HepG2 (cell line): ENCODE measurements at regions not wholly inside any gene's neighbourhood (a gene's known extent, or its start where the extent isn't known, plus 50 kb on each side); places are given as distances from the start of the nearest gene placed in this dataset.
A peak's percentile ranks its signal among the peaks of the same experiment; 100 is the strongest.

Experiments
- AFF4 ChIP-seq: sonication (generic); formaldehyde crosslinking; IDR thresholded peaks from 2 replicates; pipeline ENCODE4 v1.4.0; 2020; ENCODE audit warnings: missing genetic modification reagents
- CC2D1A ChIP-seq: sonication (generic); formaldehyde crosslinking; IDR thresholded peaks from 2 replicates; pipeline ENCODE4 v1.8.1; 2023; ENCODE audit warnings: mild to moderate bottlenecking, missing genetic modification reagents
- CCAR2 ChIP-seq: fragments of 200-400 bp; formaldehyde crosslinking; optimal IDR thresholded peaks from 2 replicates; pipeline ENCODE3; 2018; ENCODE audit warnings: low read depth, mild to moderate bottlenecking, low read length, moderate library complexity
- GATAD1 ChIP-seq: IDR thresholded peaks from 2 replicates; pipeline ENCODE4 v1.6.1; 2016; ENCODE audit warnings: missing genetic modification reagents, missing compliant biosample characterization
- JUN ChIP-seq: sonication (generic); formaldehyde crosslinking; IDR thresholded peaks from 2 replicates; pipeline ENCODE4 v1.4.0; 2020; ENCODE audit warnings: mild to moderate bottlenecking, missing genetic modification reagents
- JUND ChIP-seq: sonication (generic); formaldehyde crosslinking; IDR thresholded peaks from 2 replicates; pipeline ENCODE4 v1.8.0; 2022; ENCODE audit warnings: mild to moderate bottlenecking, missing genetic modification reagents
- LBX2 ChIP-seq: sonication (generic); formaldehyde crosslinking; IDR thresholded peaks from 2 replicates; pipeline ENCODE4 v1.5.0; 2020; ENCODE audit warnings: missing genetic modification reagents, mild to moderate bottlenecking, borderline replicate concordance
- MAFF ChIP-seq: IDR thresholded peaks from 2 replicates; pipeline ENCODE4 v1.6.1; 2011; ENCODE audit warnings: low read depth, low read length, improper control_type of control experiment
- MAFK ChIP-seq, 2 experiments: IDR thresholded peaks in 1 of 2; conservative IDR thresholded peaks in 1 of 2; 2 replicates each; pipeline ENCODE4 v1.6.1; 2011; ENCODE audit warnings: improper control_type of control experiment in 2 of 2, low read length in 2 of 2
- MAX ChIP-seq: IDR thresholded peaks from 2 replicates; pipeline ENCODE4 v1.6.1; 2012; ENCODE audit warnings: inconsistent platforms
- MTA3 ChIP-seq: sonication (generic); formaldehyde crosslinking; IDR thresholded peaks from 2 replicates; pipeline ENCODE4 v1.4.0; 2020; ENCODE audit warnings: missing genetic modification reagents
- NR2F2 ChIP-seq: IDR thresholded peaks from 2 replicates; pipeline ENCODE4 v1.6.1; 2012; ENCODE audit warnings: low read depth, inconsistent platforms, borderline replicate concordance
- RNF219 ChIP-seq: sonication (generic); formaldehyde crosslinking; IDR thresholded peaks from 2 replicates; pipeline ENCODE4 v1.5.0; 2020; ENCODE audit warnings: mild to moderate bottlenecking, missing genetic modification reagents
- TBL1XR1 ChIP-seq: fragments of 150-350 bp; IDR thresholded peaks from 2 replicates; pipeline ENCODE4 v1.6.1; 2014; ENCODE audit warnings: borderline replicate concordance, low read length; ENCODE audit not compliant: partially characterized antibody
- U2AF1 ChIP-seq: fragments of 200-400 bp; formaldehyde crosslinking; optimal IDR thresholded peaks from 2 replicates; pipeline ENCODE3; 2017; ENCODE audit warnings: mild to moderate bottlenecking, low read depth, low read length
- WIZ ChIP-seq: sonication (generic); formaldehyde crosslinking; IDR thresholded peaks from 2 replicates; pipeline ENCODE4 v1.5.1; 2020; ENCODE audit warnings: mild to moderate bottlenecking, missing genetic modification reagents
- ZNF124 ChIP-seq: sonication (generic); formaldehyde crosslinking; IDR thresholded peaks from 2 replicates; pipeline ENCODE4 v1.4.0; 2020; ENCODE audit warnings: missing genetic modification reagents
- ZNF136 ChIP-seq: sonication (generic); formaldehyde crosslinking; IDR thresholded peaks from 2 replicates; pipeline ENCODE4 v1.8.1; 2022; ENCODE audit warnings: low read depth, mild to moderate bottlenecking, moderate library complexity, missing genetic modification reagents
- ZNF34 ChIP-seq: sonication (generic); formaldehyde crosslinking; IDR thresholded peaks from 2 replicates; pipeline ENCODE4 v1.4.0; 2020; ENCODE audit warnings: mild to moderate bottlenecking, missing genetic modification reagents, borderline replicate concordance
- ZNF570 ChIP-seq: sonication (generic); formaldehyde crosslinking; IDR thresholded peaks from 2 replicates; pipeline ENCODE4 v1.4.0; 2020; ENCODE audit warnings: mild to moderate bottlenecking, missing genetic modification reagents, borderline replicate concordance
- ZNF784 ChIP-seq: sonication (generic); formaldehyde crosslinking; IDR thresholded peaks from 2 replicates; pipeline ENCODE4 v1.5.1; 2020; ENCODE audit warnings: missing genetic modification reagents, mild to moderate bottlenecking, borderline replicate concordance
- TF ChIP-seq, protein P1 (sequence below): sonication (generic); formaldehyde crosslinking; IDR thresholded peaks from 2 replicates; pipeline ENCODE4 v1.4.0; 2020; ENCODE audit warnings: missing genetic modification reagents

DNA sequence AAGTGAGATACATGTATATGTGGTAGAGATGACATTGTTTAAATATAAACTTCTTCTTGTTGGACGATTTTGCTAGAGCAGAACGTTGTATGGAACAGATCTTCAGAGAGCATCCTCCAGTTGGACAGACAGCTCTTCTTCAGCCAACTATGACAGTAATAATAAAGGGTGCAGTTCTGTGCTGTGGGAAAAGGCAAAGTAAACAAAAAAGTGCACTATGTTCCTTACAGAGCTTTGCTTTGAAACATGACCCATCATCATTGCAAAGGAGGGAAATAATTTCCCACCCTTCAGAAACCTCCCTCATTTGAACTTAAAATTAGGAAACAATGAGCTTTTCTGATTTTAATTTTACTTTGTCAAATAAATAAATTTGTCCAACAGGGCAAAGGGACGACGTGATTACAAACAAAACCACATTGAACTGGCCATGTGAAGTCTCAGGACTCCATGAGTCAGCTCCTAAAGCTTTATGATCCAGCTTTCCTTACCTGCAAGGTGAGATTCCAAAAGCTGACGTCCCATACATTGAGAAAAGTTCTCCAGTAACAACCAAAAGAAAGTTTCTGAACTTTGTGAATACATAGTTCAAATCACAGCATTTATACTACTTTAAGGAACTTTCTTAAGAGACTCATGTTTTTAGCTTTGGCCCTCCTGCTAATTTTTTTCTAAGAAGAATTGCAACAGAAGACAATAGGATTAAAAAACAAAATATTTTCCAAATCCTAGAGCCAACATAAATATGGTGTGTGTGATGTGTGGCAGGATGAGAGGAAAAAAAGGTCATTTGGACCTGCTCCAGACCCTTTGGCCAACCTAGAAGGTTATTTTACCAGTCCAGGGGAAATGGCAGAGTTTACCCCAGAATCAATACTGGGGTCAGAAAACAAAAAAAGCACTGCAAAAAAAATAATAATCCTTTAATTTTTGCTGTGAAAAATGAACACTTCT, 565.4 kb upstream of the NRP1 start (continued):
- TF ChIP-seq RNF219 (no peak), MAFF (no peak), U2AF1 (no peak), ZNF784 (CRISPR knock-in tag) (no peak), CC2D1A (CRISPR knock-in tag) (no peak), TBL1XR1 (no peak), CCAR2 (no peak), ZNF124 (CRISPR knock-in tag) (no peak), ZNF34 (no peak), JUND (no peak), LBX2 (CRISPR knock-in tag) (no peak), ZNF570 (CRISPR knock-in tag) (no peak), MTA3 (CRISPR knock-in tag) (no peak), JUN (CRISPR knock-in tag) (no peak), MAX (no peak), NR2F2 (no peak), AFF4 (CRISPR knock-in tag) (no peak), WIZ (CRISPR knock-in tag) (no peak), ZNF136 (CRISPR knock-in tag) (no peak), MAFK (conservative IDR thresholded peaks at IDR 0.05 in 1 of 2, IDR thresholded peaks at IDR 0.05 in 1 of 2; ENCODE audit: low read length in 2 of 2) (peak in 1 of 2 experiments; percentile 22; a peak in 1 of 4 replicates), GATAD1 (CRISPR knock-in tag) (no peak)
- TF ChIP-seq, protein P1, sequence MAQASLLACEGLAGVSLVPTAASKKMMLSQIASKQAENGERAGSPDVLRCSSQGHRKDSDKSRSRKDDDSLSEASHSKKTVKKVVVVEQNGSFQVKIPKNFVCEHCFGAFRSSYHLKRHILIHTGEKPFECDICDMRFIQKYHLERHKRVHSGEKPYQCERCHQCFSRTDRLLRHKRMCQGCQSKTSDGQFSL (CRISPR knock-in tag), result no peak
